HepG2 (cell line): ENCODE measurements at regions not wholly inside any gene's neighbourhood (a gene's known extent, or its start where the extent isn't known, plus 50 kb on each side); places are given as distances from the start of the nearest gene placed in this dataset.

ENCODE experiments used
- ATAC-seq: fragments of 200-7000 bp; cut with Tn5 transposase; 3 replicates; pipeline ENCODE4 v1.9.1; 2020; ENCODE audit warnings: mild to moderate bottlenecking, moderate library complexity
- BruUV-seq: library from RNA; stranded (reverse); fragments of 400-500 nt; replicated peaks from 2 replicates; lab custom pipeline; 2021; lab: Mats Ljungman, UMichigan
- CTCF ChIA-PET: fragments of 300-600 bp; formaldehyde crosslinking; extraction: SDS; loops from one replicate; lab custom pipeline; 2021; ENCODE audit warnings: low total read pairs, inconsistent platforms, low intra/inter-chr PET ratio; lab: Yijun Ruan, JAX
- POLR2A ChIA-PET: fragments of 350-600 bp; sonication (Branson Sonifier 250); formaldehyde crosslinking; loops from one replicate; lab custom pipeline; 2020; ENCODE audit warnings: antibody characterized with exemption, inconsistent platforms; lab: Yijun Ruan, JAX
- DNase-seq: peaks from one replicate; pipeline ENCODE4 v3.0.0-alpha.2; 2015; ENCODE audit warnings: low spot score
- FAIRE-seq: peaks from 3 replicates; lab custom pipeline; 2011; peaks lifted over from hg19 to GRCh38; lab: Jason Lieb, UNC
- H2AFZ ChIP-seq: one replicate; pipeline ENCODE4 v1.6.1; 2011; ENCODE audit warnings: low read length, inconsistent platforms
- H3K27ac ChIP-seq: fragments of 300-600 bp; 3 replicates; pipeline ENCODE4 v1.8.0; 2011; ENCODE audit warnings: mixed run types, mild to moderate bottlenecking, mixed read lengths, low read length, inconsistent platforms; ENCODE audit not compliant: insufficient read depth; ENCODE audit errors: extremely low read length
- H3K27me3 ChIP-seq, 2 experiments: fragments of 200-600 bp in 1 of 2; 2 replicates in 1 of 2; 3 replicates in 1 of 2; pipeline versions ENCODE4 v1.6.0 to v1.8.0; 2011; ENCODE audit warnings: low read length in 2 of 2, mild to moderate bottlenecking in 2 of 2, moderate library complexity in 2 of 2, inconsistent platforms in 1 of 2; ENCODE audit not compliant: insufficient read depth in 2 of 2, control insufficient read depth in 1 of 2
- H3K36me3 ChIP-seq, 2 experiments: fragments of 200-600 bp in 1 of 2; replicated peaks in 1 of 2; 2 replicates in 1 of 2; 3 replicates in 1 of 2; pipeline versions ENCODE4 v1.5.1 to v1.8.0; 2011; ENCODE audit warnings: low read length in 2 of 2, inconsistent platforms in 1 of 2; ENCODE audit not compliant: insufficient read depth in 2 of 2, control insufficient read depth in 1 of 2
- H3K4me1 ChIP-seq: 2 replicates; pipeline ENCODE4 v1.5.1; 2012; ENCODE audit warnings: low read length, inconsistent platforms; ENCODE audit not compliant: insufficient read depth
- H3K4me2 ChIP-seq: 2 replicates; pipeline ENCODE4 v1.6.0; 2011; ENCODE audit warnings: low read depth, low read length, inconsistent platforms
- H3K4me3 ChIP-seq, 3 experiments: fragments of 200-600 bp in 1 of 3; sonication (generic), shearing (Covaris generic) in 1 of 3; replicated peaks in 1 of 3; 2 replicates each; pipeline ENCODE4 v1.5.1; 2011 to 2016; ENCODE audit warnings: low read length in 3 of 3, inconsistent platforms in 2 of 3, low read depth in 2 of 3, mild to moderate bottlenecking in 2 of 3, control low read depth in 1 of 3, mixed read lengths in 1 of 3; ENCODE audit not compliant: insufficient read depth in 1 of 3
- H3K79me2 ChIP-seq: one replicate; pipeline ENCODE4 v1.6.1; 2011; ENCODE audit warnings: low read length, inconsistent platforms; ENCODE audit not compliant: insufficient read depth
- H3K9ac ChIP-seq: 2 replicates; pipeline ENCODE4 v1.6.0; 2011; ENCODE audit warnings: mild to moderate bottlenecking, low read depth, low read length, inconsistent platforms; ENCODE audit not compliant: insufficient read depth
- H3K9me3 ChIP-seq: 2 replicates; pipeline ENCODE4 v1.5.1; 2012; ENCODE audit warnings: mild to moderate bottlenecking, low read length
- H4K20me1 ChIP-seq: 2 replicates; pipeline ENCODE4 v1.6.0; 2011; ENCODE audit warnings: inconsistent platforms, mild to moderate bottlenecking, low read length, moderate library complexity; ENCODE audit not compliant: insufficient read depth
- AKNA ChIP-seq: sonication (generic); formaldehyde crosslinking; IDR thresholded peaks from 2 replicates; pipeline ENCODE4 v1.4.0; 2020; ENCODE audit warnings: missing genetic modification reagents, borderline replicate concordance
- GABPA ChIP-seq, 2 experiments: IDR thresholded peaks; 2 replicates each; pipeline ENCODE4 v1.6.1; 2011 to 2016; ENCODE audit warnings: low read depth in 2 of 2, low read length in 1 of 2, missing biosample characterization in 1 of 2, missing genetic modification characterization in 1 of 2
- HIC2 ChIP-seq: sonication (generic); formaldehyde crosslinking; IDR thresholded peaks from 2 replicates; pipeline ENCODE4 v1.9.0; 2022; ENCODE audit warnings: low read depth, missing genetic modification reagents
- IKZF1 ChIP-seq: fragments of 450-650 bp; IDR thresholded peaks from 2 replicates; pipeline ENCODE4 v1.7.1; 2016
- PCBP2 ChIP-seq: fragments of 200-400 bp; formaldehyde crosslinking; optimal IDR thresholded peaks from 2 replicates; pipeline ENCODE3; 2018; ENCODE audit warnings: low read length, low read depth; ENCODE audit not compliant: poor library complexity, severe bottlenecking
- POGZ ChIP-seq: sonication (generic); formaldehyde crosslinking; IDR thresholded peaks from 2 replicates; pipeline ENCODE4 v1.4.0; 2020; ENCODE audit warnings: mild to moderate bottlenecking, missing genetic modification reagents
- ZNF331 ChIP-seq: sonication (generic); formaldehyde crosslinking; IDR thresholded peaks from 2 replicates; pipeline ENCODE4 v1.4.0; 2020; ENCODE audit warnings: missing genetic modification reagents
- ZNF841 ChIP-seq: sonication (generic); formaldehyde crosslinking; IDR thresholded peaks from 2 replicates; pipeline ENCODE4 v1.8.1; 2023; ENCODE audit warnings: missing genetic modification reagents, borderline replicate concordance
- WGBS: methylation state at CpG from one replicate; pipeline ENCODE4 v1.1.6; 2017; ENCODE audit warnings: low lambda C conversion rate; 5-methylcytosine and 5-hydroxymethylcytosine counted together
- in situ Hi-C: cut with HindIII; loops from 2 replicates; pipeline ENCODE4 v1.10.0; 2017; ENCODE audit warnings: low pct_unique_long_range_greater_than_20kb; ENCODE audit not compliant: extremely low pct_ligation_motif_present
- intact Hi-C: fragments of 100-400 bp; cut with micrococcal nuclease; formaldehyde crosslinking; loops from one replicate; pipeline ENCODE4 v1.10.0; 2022; ENCODE audit not compliant: unreplicated experiment
- TF ChIP-seq, protein P1 (sequence below): sonication (generic); IDR thresholded peaks from 2 replicates; pipeline ENCODE4 v1.6.1; 2016; ENCODE audit warnings: low read depth, borderline replicate concordance
- TF ChIP-seq, protein P2 (sequence below): sonication (generic); formaldehyde crosslinking; IDR thresholded peaks from 2 replicates; pipeline ENCODE4 v1.4.0; 2020; ENCODE audit warnings: mild to moderate bottlenecking, missing genetic modification reagents

DNA sequence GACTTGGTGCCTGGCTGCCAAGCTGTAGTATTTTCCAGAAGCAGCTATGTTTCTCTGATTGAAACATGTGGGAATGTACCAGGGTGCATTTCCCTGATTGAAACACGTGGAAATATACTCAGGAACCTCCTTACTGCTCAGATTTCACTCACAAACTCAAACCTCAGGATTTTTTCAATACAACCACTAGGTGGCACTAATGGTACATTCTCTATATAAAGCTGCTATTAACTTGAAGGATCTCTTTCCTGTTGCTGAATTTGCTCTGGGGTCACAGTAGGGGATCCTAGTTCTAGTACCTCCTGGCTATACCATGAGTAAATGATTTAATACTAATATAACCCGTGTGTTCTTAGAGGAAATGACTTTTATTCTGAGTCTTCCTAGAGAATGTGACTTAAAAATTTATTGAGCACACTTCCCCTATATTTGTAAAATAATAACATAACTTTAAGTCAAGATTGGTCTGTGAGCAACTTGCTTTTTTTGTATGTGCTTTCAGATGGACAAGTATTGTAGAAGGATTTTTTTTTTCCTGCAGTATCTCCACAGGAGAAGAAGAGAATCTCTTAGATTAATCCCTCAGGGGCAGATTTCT is 173.8 kb upstream of the MIS18BP1 start (continued):
- TF ChIP-seq HIC2 (no peak), AKNA (CRISPR knock-in tag) (no peak)
- TF ChIP-seq, protein P1, sequence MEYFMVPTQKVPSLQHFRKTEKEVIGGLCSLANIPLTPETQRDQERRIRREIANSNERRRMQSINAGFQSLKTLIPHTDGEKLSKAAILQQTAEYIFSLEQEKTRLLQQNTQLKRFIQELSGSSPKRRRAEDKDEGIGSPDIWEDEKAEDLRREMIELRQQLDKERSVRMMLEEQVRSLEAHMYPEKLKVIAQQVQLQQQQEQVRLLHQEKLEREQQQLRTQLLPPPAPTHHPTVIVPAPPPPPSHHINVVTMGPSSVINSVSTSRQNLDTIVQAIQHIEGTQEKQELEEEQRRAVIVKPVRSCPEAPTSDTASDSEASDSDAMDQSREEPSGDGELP, result no peak

DNA sequence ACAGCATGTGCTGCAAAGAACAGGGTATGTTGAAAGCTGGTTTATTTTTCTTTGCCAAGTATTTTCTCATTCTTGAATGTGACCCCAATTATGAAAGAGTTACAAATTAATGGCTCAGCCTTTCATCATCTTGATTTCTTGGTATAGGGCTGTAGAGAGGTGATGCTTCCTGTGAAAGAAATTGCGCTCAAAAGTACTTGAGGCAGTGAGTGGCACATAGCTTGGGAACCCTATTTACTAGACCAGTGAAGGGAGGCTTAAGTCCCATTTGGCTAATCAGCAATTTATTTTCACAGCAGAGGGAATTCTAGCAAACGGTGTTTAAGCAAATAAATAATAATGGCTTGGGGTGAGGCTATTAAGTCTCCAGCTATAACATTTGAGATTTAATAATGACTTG is 153.9 kb upstream of the MIS18BP1 start:
- in situ Hi-C loops, result no loop called here
- no peak for DNase-seq
- Histone ChIP-seq H3K9ac (no peak overlapping the region), H3K9me3 (no peaks in the 10 kb centered on the region), H4K20me1 (no peaks in the 10 kb centered on the region), H3K27ac (no peak overlapping the region), H3K4me1 (no peaks in the 10 kb centered on the region), H2AFZ (no peak overlapping the region), H3K4me2 (no peak overlapping the region), H3K36me3 (no peaks in the 10 kb centered on the region), H3K79me2 (no peaks in the 10 kb centered on the region), H3K4me3 (no peak overlapping the region), H3K27me3 (no peaks in the 10 kb centered on the region)
- ChIA-PET POLR2A (no interaction called here), CTCF (no interaction called here)
- BruUV-seq, result no TSS peak
- WGBS, result 38% methylated on average over 2 of the region's 2 CpGs
- no peak for ATAC-seq
- intact Hi-C loops, result no loop called here
- FAIRE-seq, result no peak
- no peak for TF ChIP-seq POGZ
- TF ChIP-seq PCBP2, result no peak
- no peak for TF ChIP-seq ZNF841 (CRISPR knock-in tag)
- TF ChIP-seq IKZF1, result no peak
- TF ChIP-seq, protein P2, sequence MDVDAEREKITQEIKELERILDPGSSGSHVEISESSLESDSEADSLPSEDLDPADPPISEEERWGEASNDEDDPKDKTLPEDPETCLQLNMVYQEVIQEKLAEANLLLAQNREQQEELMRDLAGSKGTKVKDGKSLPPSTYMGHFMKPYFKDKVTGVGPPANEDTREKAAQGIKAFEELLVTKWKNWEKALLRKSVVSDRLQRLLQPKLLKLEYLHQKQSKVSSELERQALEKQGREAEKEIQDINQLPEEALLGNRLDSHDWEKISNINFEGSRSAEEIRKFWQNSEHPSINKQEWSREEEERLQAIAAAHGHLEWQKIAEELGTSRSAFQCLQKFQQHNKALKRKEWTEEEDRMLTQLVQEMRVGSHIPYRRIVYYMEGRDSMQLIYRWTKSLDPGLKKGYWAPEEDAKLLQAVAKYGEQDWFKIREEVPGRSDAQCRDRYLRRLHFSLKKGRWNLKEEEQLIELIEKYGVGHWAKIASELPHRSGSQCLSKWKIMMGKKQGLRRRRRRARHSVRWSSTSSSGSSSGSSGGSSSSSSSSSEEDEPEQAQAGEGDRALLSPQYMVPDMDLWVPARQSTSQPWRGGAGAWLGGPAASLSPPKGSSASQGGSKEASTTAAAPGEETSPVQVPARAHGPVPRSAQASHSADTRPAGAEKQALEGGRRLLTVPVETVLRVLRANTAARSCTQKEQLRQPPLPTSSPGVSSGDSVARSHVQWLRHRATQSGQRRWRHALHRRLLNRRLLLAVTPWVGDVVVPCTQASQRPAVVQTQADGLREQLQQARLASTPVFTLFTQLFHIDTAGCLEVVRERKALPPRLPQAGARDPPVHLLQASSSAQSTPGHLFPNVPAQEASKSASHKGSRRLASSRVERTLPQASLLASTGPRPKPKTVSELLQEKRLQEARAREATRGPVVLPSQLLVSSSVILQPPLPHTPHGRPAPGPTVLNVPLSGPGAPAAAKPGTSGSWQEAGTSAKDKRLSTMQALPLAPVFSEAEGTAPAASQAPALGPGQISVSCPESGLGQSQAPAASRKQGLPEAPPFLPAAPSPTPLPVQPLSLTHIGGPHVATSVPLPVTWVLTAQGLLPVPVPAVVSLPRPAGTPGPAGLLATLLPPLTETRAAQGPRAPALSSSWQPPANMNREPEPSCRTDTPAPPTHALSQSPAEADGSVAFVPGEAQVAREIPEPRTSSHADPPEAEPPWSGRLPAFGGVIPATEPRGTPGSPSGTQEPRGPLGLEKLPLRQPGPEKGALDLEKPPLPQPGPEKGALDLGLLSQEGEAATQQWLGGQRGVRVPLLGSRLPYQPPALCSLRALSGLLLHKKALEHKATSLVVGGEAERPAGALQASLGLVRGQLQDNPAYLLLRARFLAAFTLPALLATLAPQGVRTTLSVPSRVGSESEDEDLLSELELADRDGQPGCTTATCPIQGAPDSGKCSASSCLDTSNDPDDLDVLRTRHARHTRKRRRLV (CRISPR knock-in tag), result no peak
- no peak for TF ChIP-seq GABPA (IDR thresholded peaks at IDR 0.05; ENCODE audit: low read depth, low read length)
- no peak for TF ChIP-seq GABPA (CRISPR knock-in tag; IDR thresholded peaks at IDR 0.05; ENCODE audit: low read depth)
- no peak for TF ChIP-seq ZNF331 (CRISPR knock-in tag)
